WTC11 (cell line): ENCODE measurements at regions not wholly inside any gene's neighbourhood (a gene's known extent, or its start where the extent isn't known, plus 50 kb on each side); places are given as distances from the start of the nearest gene placed in this dataset.

ENCODE experiments used
- CREB1 ChIP-seq: sonication (generic); formaldehyde crosslinking; IDR thresholded peaks from 2 replicates; pipeline ENCODE4 v1.8.0; 2023; ENCODE audit warnings: mild to moderate bottlenecking, missing genetic modification reagents
- CTCF ChIP-seq: fragments of 200-600 bp; IDR thresholded peaks from 2 replicates; pipeline ENCODE4 v1.8.0; 2022; ENCODE audit warnings: antibody characterized with exemption
- ELF4 ChIP-seq: sonication (generic); formaldehyde crosslinking; IDR thresholded peaks from 2 replicates; pipeline ENCODE4 v1.8.1; 2022; ENCODE audit warnings: low read depth, mild to moderate bottlenecking, moderate library complexity, missing genetic modification reagents
- MYBL2 ChIP-seq: sonication (generic); formaldehyde crosslinking; IDR thresholded peaks from 2 replicates; pipeline ENCODE4 v1.8.1; 2023; ENCODE audit warnings: mild to moderate bottlenecking, moderate library complexity, missing genetic modification reagents
- NR2C2 ChIP-seq: sonication (generic); formaldehyde crosslinking; IDR thresholded peaks from 2 replicates; pipeline ENCODE4 v1.8.0; 2022; ENCODE audit warnings: mild to moderate bottlenecking, missing genetic modification reagents
- TEAD4 ChIP-seq: sonication (generic); formaldehyde crosslinking; IDR thresholded peaks from 2 replicates; pipeline ENCODE4 v1.8.0; 2022; ENCODE audit warnings: mild to moderate bottlenecking, missing genetic modification reagents
- TP53 ChIP-seq: sonication (generic); formaldehyde crosslinking; IDR thresholded peaks from 2 replicates; pipeline ENCODE4 v1.8.1; 2023; ENCODE audit warnings: mild to moderate bottlenecking, missing genetic modification reagents
- ZNF512 ChIP-seq: sonication (generic); formaldehyde crosslinking; IDR thresholded peaks from 2 replicates; pipeline ENCODE4 v1.8.1; 2022; ENCODE audit warnings: missing genetic modification reagents, borderline replicate concordance

GRCh38 chr3:11944052-11944673 is 60.0 kb upstream of the SYN2 start:
- TF ChIP-seq TP53 (CRISPR knock-in tag) (no peak), TEAD4 (CRISPR knock-in tag) (no peak), CREB1 (CRISPR knock-in tag) (no peak), NR2C2 (CRISPR knock-in tag) (no peak), ZNF512 (CRISPR knock-in tag) (no peak), ELF4 (CRISPR knock-in tag) (no peak), CTCF (peak; percentile 41; the same call in 1 of the 2 replicates), MYBL2 (CRISPR knock-in tag) (no peak)
